DND-41 (cell line): ENCODE measurements at regions not wholly inside any gene's neighbourhood (a gene's known extent, or its start where the extent isn't known, plus 50 kb on each side); places are given as distances from the start of the nearest gene placed in this dataset.

Source experiments
- EZH2 ChIP-seq: IDR thresholded peaks from 3 replicates; pipeline ENCODE4 v1.6.1; 2012; ENCODE audit warnings: borderline replicate concordance, low read depth, mild to moderate bottlenecking, moderate library complexity, low read length, inconsistent platforms; ENCODE audit not compliant: severe bottlenecking
- TF ChIP-seq, protein P1 (sequence below): IDR thresholded peaks from 2 replicates; pipeline ENCODE4 v1.5.1; 2012; ENCODE audit warnings: borderline replicate concordance, low read length, moderate library complexity, mild to moderate bottlenecking; ENCODE audit not compliant: poor library complexity, severe bottlenecking; ENCODE audit errors: extremely low read depth

DNA sequence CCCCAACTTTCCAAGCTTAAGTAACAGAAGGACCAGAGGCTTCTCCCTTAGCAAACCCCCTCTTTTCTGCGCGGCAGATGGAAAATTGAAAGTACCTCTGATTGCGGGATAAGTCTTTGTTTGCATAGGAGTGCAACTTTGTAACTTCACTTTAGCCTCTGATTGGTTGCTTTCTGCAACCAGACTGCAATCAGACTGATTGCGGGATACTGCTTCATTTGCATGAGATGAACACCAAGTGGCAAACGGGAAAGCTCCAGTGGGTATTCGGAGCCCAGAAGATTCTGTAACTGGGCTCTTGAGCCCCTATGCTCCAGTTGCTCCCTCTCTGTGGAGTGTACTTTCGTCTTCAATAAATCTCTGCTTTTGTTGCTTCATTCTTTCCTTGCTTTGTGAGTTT, 260.6 kb downstream of the BAMBI start:
- TF ChIP-seq, protein P1, sequence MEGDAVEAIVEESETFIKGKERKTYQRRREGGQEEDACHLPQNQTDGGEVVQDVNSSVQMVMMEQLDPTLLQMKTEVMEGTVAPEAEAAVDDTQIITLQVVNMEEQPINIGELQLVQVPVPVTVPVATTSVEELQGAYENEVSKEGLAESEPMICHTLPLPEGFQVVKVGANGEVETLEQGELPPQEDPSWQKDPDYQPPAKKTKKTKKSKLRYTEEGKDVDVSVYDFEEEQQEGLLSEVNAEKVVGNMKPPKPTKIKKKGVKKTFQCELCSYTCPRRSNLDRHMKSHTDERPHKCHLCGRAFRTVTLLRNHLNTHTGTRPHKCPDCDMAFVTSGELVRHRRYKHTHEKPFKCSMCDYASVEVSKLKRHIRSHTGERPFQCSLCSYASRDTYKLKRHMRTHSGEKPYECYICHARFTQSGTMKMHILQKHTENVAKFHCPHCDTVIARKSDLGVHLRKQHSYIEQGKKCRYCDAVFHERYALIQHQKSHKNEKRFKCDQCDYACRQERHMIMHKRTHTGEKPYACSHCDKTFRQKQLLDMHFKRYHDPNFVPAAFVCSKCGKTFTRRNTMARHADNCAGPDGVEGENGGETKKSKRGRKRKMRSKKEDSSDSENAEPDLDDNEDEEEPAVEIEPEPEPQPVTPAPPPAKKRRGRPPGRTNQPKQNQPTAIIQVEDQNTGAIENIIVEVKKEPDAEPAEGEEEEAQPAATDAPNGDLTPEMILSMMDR = no peak
- no peak for TF ChIP-seq EZH2
